ENCODE measurements at regions not wholly inside any gene's neighbourhood (a gene's known extent, or its start where the extent isn't known, plus 50 kb on each side); places are given as distances from the start of the nearest gene placed in this dataset.

GRCh38 chr21:14716761-14717396 is 170.8 kb upstream of the SAMSN1 start:
- DNase-seq, result no peak

- DNase-seq, result no peak
These were observed 167.0 kb upstream of the SAMSN1 start for GRCh38 chr21:14713109-14713508.

GRCh38 chr21:14712121-14712715 is 166.1 kb upstream of the SAMSN1 start:
- no peak for DNase-seq

GRCh38 chr21:14711287-14711686 is 165.2 kb upstream of the SAMSN1 start:
- no peak for DNase-seq

GRCh38 chr21:14707511-14708020 is 161.5 kb upstream of the SAMSN1 start:
- DNase-seq, result no peak

- no peak for DNase-seq
These were observed 160.8 kb upstream of the SAMSN1 start for GRCh38 chr21:14706712-14707510.

GRCh38 chr21:14699433-14700407 is 153.6 kb upstream of the SAMSN1 start:
- DNase-seq, result no peak

- DNase-seq, result no peak
These were observed 151.7 kb upstream of the SAMSN1 start for GRCh38 chr21:14697769-14698168.

- DNase-seq, result no peak
These were observed 148.7 kb upstream of the SAMSN1 start for GRCh38 chr21:14694817-14695216.

GRCh38 chr21:14693997-14694396 is 147.9 kb upstream of the SAMSN1 start:
- DNase-seq, result no peak

GRCh38 chr21:14691914-14692313 is 145.8 kb upstream of the SAMSN1 start:
- no peak for DNase-seq

GRCh38 chr21:14690886-14691285 is 144.8 kb upstream of the SAMSN1 start:
- DNase-seq, result peak in 1 of 2 experiments; percentile 18

- no peak for DNase-seq
These were observed 142.8 kb upstream of the SAMSN1 start for GRCh38 chr21:14688936-14689335.

- DNase-seq, result no peak
These were observed 142.3 kb upstream of the SAMSN1 start for GRCh38 chr21:14688412-14688811.

- DNase-seq, result no peak
These were observed 141.1 kb upstream of the SAMSN1 start for GRCh38 chr21:14687268-14687625.

GRCh38 chr21:14686466-14687267 is 140.6 kb upstream of the SAMSN1 start:
- no peak for DNase-seq

- DNase-seq, result no peak
These were observed 139.5 kb upstream of the SAMSN1 start for GRCh38 chr21:14685568-14685967.

- no peak for DNase-seq
These were observed 138.0 kb upstream of the SAMSN1 start for GRCh38 chr21:14684071-14684470.

GRCh38 chr21:14683063-14683462 is 136.9 kb upstream of the SAMSN1 start:
- no peak for DNase-seq

GRCh38 chr21:14678973-14679574 is 133.0 kb upstream of the SAMSN1 start:
- DNase-seq, result no peak

- no peak for DNase-seq
These were observed 131.6 kb upstream of the SAMSN1 start for GRCh38 chr21:14677639-14678179.

All from stimulated activated CD4-positive, alpha-beta T cell treated with anti-CD3 and anti-CD28 coated beads, Interleukin-4, amount 100 ng/mL, for 4 hours (primary cell).